ENCODE measurements at regions not wholly inside any gene's neighbourhood (a gene's known extent, or its start where the extent isn't known, plus 50 kb on each side); places are given as distances from the start of the nearest gene placed in this dataset.
A peak's percentile ranks its signal among the peaks of the same experiment; 100 is the strongest.

- TF ChIP-seq CTCF (IDR thresholded peaks at IDR 0.05; ENCODE audit: low read length, missing control alignments): no peak
- no peak overlapping the region for H3K4me3 ChIP-seq (replicated peaks; ENCODE audit: low read depth, low read length)
- DNase-seq (ENCODE audit: low read depth): no peak
Observed at GRCh38 chr12:47422611-47423010, 283.2 kb downstream of the RPAP3 start.

GRCh38 chr12:47419497-47419896 is 286.3 kb downstream of the RPAP3 start:
- no peak overlapping the region for H3K4me3 ChIP-seq (replicated peaks; ENCODE audit: low read depth, low read length)
- DNase-seq (ENCODE audit: low read depth): no peak
- TF ChIP-seq CTCF (IDR thresholded peaks at IDR 0.05; ENCODE audit: low read length, missing control alignments): no peak

- no peak for TF ChIP-seq CTCF (IDR thresholded peaks at IDR 0.05; ENCODE audit: low read length, missing control alignments)
Observed at GRCh38 chr12:47417955-47418354, 287.9 kb downstream of the RPAP3 start.

GRCh38 chr12:47417121-47417520 is 288.7 kb downstream of the RPAP3 start:
- no peak overlapping the region for H3K4me3 ChIP-seq (replicated peaks; ENCODE audit: low read depth, low read length)
- no peak for TF ChIP-seq CTCF (IDR thresholded peaks at IDR 0.05; ENCODE audit: low read length, missing control alignments)

More at GRCh38 chr12:47417955-47418354, 287.9 kb downstream of the RPAP3 start:
- no peak overlapping the region for H3K4me3 ChIP-seq (replicated peaks; ENCODE audit: low read depth, low read length)
- no peak for DNase-seq (ENCODE audit: low read depth)

GRCh38 chr12:47415054-47415453 is 290.8 kb downstream of the RPAP3 start:
- no peak for TF ChIP-seq CTCF (IDR thresholded peaks at IDR 0.05; ENCODE audit: low read length, missing control alignments)
- no peak overlapping the region for H3K4me3 ChIP-seq (replicated peaks; ENCODE audit: low read depth, low read length)
- no peak for DNase-seq (ENCODE audit: low read depth)

More at GRCh38 chr12:47417121-47417520, 288.7 kb downstream of the RPAP3 start:
- no peak for DNase-seq (ENCODE audit: low read depth)

- TF ChIP-seq CTCF (IDR thresholded peaks at IDR 0.05; ENCODE audit: low read length, missing control alignments): no peak
- DNase-seq (ENCODE audit: low read depth): no peak
- H3K4me3 ChIP-seq (replicated peaks; ENCODE audit: low read depth, low read length): no peak overlapping the region
Observed at GRCh38 chr12:47414511-47414910, 291.3 kb downstream of the RPAP3 start.

GRCh38 chr12:47413806-47414205 is 292.0 kb downstream of the RPAP3 start:
- no peak for TF ChIP-seq CTCF (IDR thresholded peaks at IDR 0.05; ENCODE audit: low read length, missing control alignments)
- DNase-seq (ENCODE audit: low read depth): peak; percentile 36
- H3K4me3 ChIP-seq (replicated peaks; ENCODE audit: low read depth, low read length): no peak overlapping the region
